Activated CD4-positive, alpha-beta T cell treated with anti-CD3 and anti-CD28 coated beads, Interleukin-2, amount 10 ng/mL, durations not matched to agents 24 days and 14 days (primary cell): ENCODE measurements at regions not wholly inside any gene's neighbourhood (a gene's known extent, or its start where the extent isn't known, plus 50 kb on each side); places are given as distances from the start of the nearest gene placed in this dataset.

Source experiments
- DNase-seq: peaks from one replicate; pipeline ENCODE4 v3.0.0; 2022
- H3K27ac Mint-ChIP-seq: one replicate; pipeline ENCODE4 v1.8.0; 2022; ENCODE audit warnings: mild to moderate bottlenecking, mixed read lengths
- H3K27me3 Mint-ChIP-seq: one replicate; pipeline ENCODE4 v1.8.0; 2022; ENCODE audit warnings: mixed read lengths
- H3K36me3 Mint-ChIP-seq: one replicate; pipeline ENCODE4 v1.8.0; 2022; ENCODE audit warnings: low read depth, mild to moderate bottlenecking, mixed read lengths
- H3K4me1 Mint-ChIP-seq: one replicate; pipeline ENCODE4 v1.8.0; 2021; ENCODE audit warnings: mixed read lengths
- H3K4me3 Mint-ChIP-seq: one replicate; pipeline ENCODE4 v1.8.0; 2022; ENCODE audit warnings: mild to moderate bottlenecking, moderate library complexity, mixed read lengths
- H3K9me3 Mint-ChIP-seq: one replicate; pipeline ENCODE4 v1.8.0; 2021; ENCODE audit warnings: mixed read lengths
- intact Hi-C: fragments of 100-400 bp; cut with micrococcal nuclease; formaldehyde crosslinking; loops from one replicate; pipeline ENCODE4 v1.15.1; 2023

DNA sequence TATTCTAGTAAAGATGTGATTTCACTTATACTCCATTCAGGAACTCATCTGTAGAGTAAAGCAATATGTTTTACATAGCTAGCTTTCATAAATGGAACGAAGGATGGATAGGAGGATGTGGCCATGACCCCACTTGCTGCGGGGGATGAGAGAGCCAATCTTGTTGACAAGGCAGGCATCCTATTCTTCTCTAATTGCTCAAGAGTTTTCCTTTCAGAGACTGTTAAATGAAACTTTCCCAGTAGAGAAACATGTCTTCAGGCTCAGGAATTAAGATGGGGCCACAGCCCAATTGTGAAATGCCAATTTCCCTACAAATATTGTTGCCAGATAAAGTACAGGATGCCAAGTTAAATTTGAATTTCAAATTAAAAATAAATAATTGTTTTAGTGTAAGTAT, 196.2 kb upstream of the TUT7 start:
- Mint-ChIP-seq H3K9me3 (no peaks in the 10 kb centered on the region), H3K27me3 (peaks cover 5% of the 10 kb centered on the region), H3K4me1 (no peaks in the 10 kb centered on the region), H3K4me3 (no peak overlapping the region), H3K36me3 (no peaks in the 10 kb centered on the region), H3K27ac (no peak overlapping the region)
- intact Hi-C loops, result no loop called here
- DNase-seq, result no peak

DNA sequence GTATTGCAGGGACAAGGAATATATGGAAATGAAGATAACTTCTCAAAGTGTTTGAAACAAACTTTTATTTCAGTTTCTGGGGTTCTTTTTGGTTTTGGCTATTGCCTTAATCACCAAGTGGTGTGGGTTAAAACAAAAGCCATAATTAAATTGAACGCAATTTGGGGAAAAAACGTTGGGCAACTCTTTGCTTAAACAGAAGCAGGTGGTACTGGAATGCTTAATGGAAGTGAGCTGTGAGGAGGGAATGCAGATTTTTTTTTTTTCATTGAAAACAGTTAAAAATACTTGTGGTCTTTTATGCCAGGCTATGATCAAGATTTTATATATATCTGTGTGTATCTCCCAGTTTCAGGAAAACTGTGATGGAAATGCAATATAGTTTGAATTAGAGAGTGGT, 195.7 kb upstream of the TUT7 start:
- no peak overlapping the region for H3K4me3 Mint-ChIP-seq

DNA sequence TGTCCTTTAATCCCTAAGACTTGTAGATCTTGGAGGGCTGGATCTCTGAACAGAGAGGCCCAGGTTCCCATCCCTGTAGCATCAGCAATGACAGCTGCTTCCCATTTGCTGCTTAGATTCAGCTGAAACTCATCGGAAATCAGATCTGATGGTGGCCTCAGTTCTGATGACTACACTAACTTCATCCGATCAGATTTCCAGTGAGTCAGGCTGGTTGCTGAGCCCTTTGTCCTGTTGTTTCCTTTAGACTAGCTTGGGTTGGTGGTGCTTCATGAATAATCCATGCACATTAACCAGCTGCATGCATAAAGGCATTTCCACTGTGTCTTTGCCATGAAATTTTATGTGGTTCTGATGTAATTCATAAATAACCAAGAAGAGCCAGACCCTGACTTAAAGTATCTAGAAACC, 195.2 kb upstream of the TUT7 start:
- Mint-ChIP-seq H3K4me3 (no peak overlapping the region), H3K27me3 (peaks cover 5% of the 10 kb centered on the region)

More for the DNA sequence above, 195.7 kb upstream of the TUT7 start:
- intact Hi-C loops, result no loop called here
- Mint-ChIP-seq H3K27me3 (peaks cover 5% of the 10 kb centered on the region), H3K4me1 (no peaks in the 10 kb centered on the region), H3K9me3 (no peaks in the 10 kb centered on the region), H3K36me3 (no peaks in the 10 kb centered on the region), H3K27ac (no peak overlapping the region)
- no peak for DNase-seq

DNA sequence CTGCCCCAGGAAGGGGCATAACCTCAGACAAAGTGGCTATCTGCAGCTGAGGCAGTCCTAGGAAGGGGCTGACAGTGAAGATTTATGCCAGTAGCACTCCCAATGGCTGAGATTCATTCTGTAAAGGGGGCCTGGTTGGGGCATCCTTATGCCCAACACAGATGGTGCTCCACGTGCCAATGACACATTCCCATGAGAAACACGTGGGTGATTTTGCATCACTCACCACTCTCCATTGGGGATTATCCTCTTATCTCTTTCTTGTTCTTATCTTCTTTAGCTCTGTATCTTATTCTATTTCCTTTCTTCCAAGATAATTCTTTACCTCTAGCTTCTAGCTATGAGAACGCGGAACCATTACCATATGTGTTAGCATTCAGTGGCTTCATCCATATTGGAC, 194.0 kb upstream of the TUT7 start:
- Mint-ChIP-seq H3K4me3 (no peak overlapping the region), H3K27me3 (peaks cover 3% of the 10 kb centered on the region), H3K36me3 (no peaks in the 10 kb centered on the region), H3K4me1 (no peaks in the 10 kb centered on the region), H3K9me3 (no peaks in the 10 kb centered on the region), H3K27ac (no peak overlapping the region)
- no peak for DNase-seq
- intact Hi-C loops, result no loop called here

More for the DNA sequence above, 195.2 kb upstream of the TUT7 start:
- no peaks in the 10 kb centered on the region for H3K36me3 Mint-ChIP-seq
- no peaks in the 10 kb centered on the region for H3K4me1 Mint-ChIP-seq
- no peaks in the 10 kb centered on the region for H3K9me3 Mint-ChIP-seq
- no peak for DNase-seq
- intact Hi-C loops, result no loop called here
- H3K27ac Mint-ChIP-seq, result no peak overlapping the region

DNA sequence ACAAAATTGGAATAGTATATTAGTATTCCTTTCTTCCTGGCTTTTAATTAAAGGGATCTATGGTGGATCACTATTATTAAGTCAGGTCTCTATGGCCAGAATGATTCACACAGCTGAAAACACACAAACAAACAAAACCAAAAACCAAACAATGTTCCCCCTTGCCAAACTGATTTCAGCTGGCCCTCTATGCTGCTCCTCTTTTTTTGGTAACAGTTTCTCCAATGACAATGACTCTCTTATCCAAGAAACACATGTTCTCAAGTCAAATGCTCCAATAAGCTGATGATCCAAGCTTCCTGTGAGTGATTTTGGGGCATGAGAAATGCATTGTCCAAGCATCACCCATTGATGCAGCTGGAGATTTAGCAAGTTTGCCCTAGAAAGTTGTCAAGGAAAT, 193.4 kb upstream of the TUT7 start:
- H3K27me3 Mint-ChIP-seq, result peaks cover 1% of the 10 kb centered on the region

GRCh38 chr9:86546712-86547111, 192.5 kb upstream of the TUT7 start:
- no peak overlapping the region for H3K27ac Mint-ChIP-seq
- H3K4me1 Mint-ChIP-seq, result no peaks in the 10 kb centered on the region
- peaks cover 1% of the 10 kb centered on the region for H3K27me3 Mint-ChIP-seq
- H3K9me3 Mint-ChIP-seq, result no peaks in the 10 kb centered on the region
- DNase-seq, result no peak
- intact Hi-C loops, result no loop called here
- H3K36me3 Mint-ChIP-seq, result no peaks in the 10 kb centered on the region
- H3K4me3 Mint-ChIP-seq, result no peak overlapping the region

More for the DNA sequence above, 193.4 kb upstream of the TUT7 start:
- H3K4me3 Mint-ChIP-seq, result no peak overlapping the region
- no peak overlapping the region for H3K27ac Mint-ChIP-seq
- H3K36me3 Mint-ChIP-seq, result no peaks in the 10 kb centered on the region
- intact Hi-C loops, result no loop called here
- no peaks in the 10 kb centered on the region for H3K4me1 Mint-ChIP-seq
- no peak for DNase-seq
- H3K9me3 Mint-ChIP-seq, result no peaks in the 10 kb centered on the region

GRCh38 chr9:86545090-86545489, 190.9 kb upstream of the TUT7 start:
- H3K4me1 Mint-ChIP-seq, result no peaks in the 10 kb centered on the region
- no peak for DNase-seq
- no peak overlapping the region for H3K27ac Mint-ChIP-seq
- H3K36me3 Mint-ChIP-seq, result no peaks in the 10 kb centered on the region
- peaks cover 1% of the 10 kb centered on the region for H3K27me3 Mint-ChIP-seq
- no peaks in the 10 kb centered on the region for H3K9me3 Mint-ChIP-seq
- no peak overlapping the region for H3K4me3 Mint-ChIP-seq
- intact Hi-C loops, result no loop called here

- intact Hi-C loops, result no loop called here
- no peaks in the 10 kb centered on the region for H3K4me1 Mint-ChIP-seq
- no peak overlapping the region for H3K4me3 Mint-ChIP-seq
- H3K27ac Mint-ChIP-seq, result no peak overlapping the region
- no peak for DNase-seq
- H3K27me3 Mint-ChIP-seq, result no peaks in the 10 kb centered on the region
- no peaks in the 10 kb centered on the region for H3K36me3 Mint-ChIP-seq
- H3K9me3 Mint-ChIP-seq, result no peaks in the 10 kb centered on the region
These were observed 186.9 kb upstream of the TUT7 start for GRCh38 chr9:86541014-86541570.

DNA sequence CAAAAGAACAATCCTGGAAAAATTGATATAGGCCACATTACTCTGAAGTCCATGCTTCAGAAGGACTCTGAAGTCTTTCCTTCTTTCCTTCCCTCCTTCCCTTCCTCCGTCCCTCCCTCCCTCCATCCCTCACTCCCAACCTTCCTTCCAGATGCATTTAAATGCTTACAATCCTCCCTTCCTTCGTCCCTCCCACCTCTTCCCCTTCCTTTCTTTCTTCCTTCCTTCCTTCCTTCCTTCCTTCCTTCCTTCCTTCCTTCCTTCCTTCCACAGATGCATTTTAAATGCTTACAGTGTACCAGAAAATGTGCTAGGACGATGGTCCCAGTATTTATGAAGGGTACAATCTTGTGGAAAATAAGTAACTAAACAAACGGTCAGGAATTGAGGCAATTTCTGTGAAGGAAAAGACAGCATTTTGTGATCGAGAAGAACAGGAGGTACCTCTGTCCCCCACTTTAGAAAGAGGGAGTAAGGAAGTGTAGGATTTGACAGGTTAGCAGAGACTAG, 181.3 kb upstream of the TUT7 start:
- Mint-ChIP-seq H3K9me3 (no peaks in the 10 kb centered on the region), H3K4me3 (no peak overlapping the region), H3K4me1 (no peaks in the 10 kb centered on the region), H3K27ac (no peak overlapping the region), H3K27me3 (no peaks in the 10 kb centered on the region), H3K36me3 (no peaks in the 10 kb centered on the region)
- intact Hi-C loops, result no loop called here
- DNase-seq, result no peak

- no peak for DNase-seq
- H3K4me3 Mint-ChIP-seq, result no peak overlapping the region
These were observed 180.5 kb upstream of the TUT7 start for GRCh38 chr9:86534572-86535258.

GRCh38 chr9:86531971-86532640, 177.9 kb upstream of the TUT7 start:
- no peaks in the 10 kb centered on the region for H3K9me3 Mint-ChIP-seq
- H3K27ac Mint-ChIP-seq, result no peak overlapping the region
- H3K4me1 Mint-ChIP-seq, result no peaks in the 10 kb centered on the region
- DNase-seq, result no peak
- intact Hi-C loops, result no loop called here
- no peaks in the 10 kb centered on the region for H3K27me3 Mint-ChIP-seq
- no peaks in the 10 kb centered on the region for H3K36me3 Mint-ChIP-seq
- H3K4me3 Mint-ChIP-seq, result no peak overlapping the region

More at GRCh38 chr9:86534572-86535258, 180.5 kb upstream of the TUT7 start:
- intact Hi-C loops, result no loop called here
- no peaks in the 10 kb centered on the region for H3K4me1 Mint-ChIP-seq
- no peaks in the 10 kb centered on the region for H3K36me3 Mint-ChIP-seq
- H3K27ac Mint-ChIP-seq, result no peak overlapping the region
- H3K27me3 Mint-ChIP-seq, result no peaks in the 10 kb centered on the region
- H3K9me3 Mint-ChIP-seq, result no peaks in the 10 kb centered on the region

DNA sequence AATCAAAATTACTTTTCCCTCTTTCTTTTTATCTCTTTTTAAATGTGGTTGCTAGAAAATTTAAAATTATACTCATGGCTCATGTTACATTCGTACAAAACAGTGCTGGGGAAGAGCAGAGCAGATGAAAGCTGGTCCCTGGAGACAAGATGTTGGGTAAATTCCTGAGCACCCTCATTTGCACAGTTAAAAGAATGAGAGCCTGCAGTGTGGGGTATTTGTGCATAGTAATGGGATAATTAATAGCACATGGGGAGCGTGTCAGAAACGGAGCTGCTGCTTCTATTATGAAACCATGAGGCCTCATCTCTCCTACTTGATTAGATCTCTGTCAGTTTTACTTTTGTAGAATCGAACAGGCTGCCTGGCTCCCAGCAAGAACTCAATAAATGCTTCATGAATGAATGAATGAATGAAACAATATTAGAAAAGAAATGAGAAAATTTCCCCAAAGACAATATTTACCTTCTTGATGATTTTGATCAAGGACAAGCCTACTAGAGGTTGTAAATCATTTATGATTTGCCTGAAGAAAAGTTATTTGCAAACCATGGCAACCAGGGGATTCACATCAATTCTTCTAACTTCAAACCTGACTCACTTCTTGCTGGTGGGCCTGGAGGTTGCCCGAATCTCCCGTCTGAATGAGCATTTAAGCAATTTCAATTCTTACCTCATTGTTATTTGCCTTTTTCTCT, 177.2 kb upstream of the TUT7 start:
- Mint-ChIP-seq H3K27me3 (no peaks in the 10 kb centered on the region), H3K36me3 (no peaks in the 10 kb centered on the region), H3K4me1 (no peaks in the 10 kb centered on the region), H3K27ac (no peak overlapping the region), H3K4me3 (no peak overlapping the region), H3K9me3 (no peaks in the 10 kb centered on the region)
- intact Hi-C loops, result no loop called here
- DNase-seq, result no peak

GRCh38 chr9:86529496-86530275, 175.5 kb upstream of the TUT7 start:
- H3K27ac Mint-ChIP-seq, result no peak overlapping the region
- intact Hi-C loops, result no loop called here
- H3K4me1 Mint-ChIP-seq, result no peaks in the 10 kb centered on the region
- no peaks in the 10 kb centered on the region for H3K36me3 Mint-ChIP-seq
- DNase-seq, result no peak
- H3K4me3 Mint-ChIP-seq, result no peak overlapping the region
- no peaks in the 10 kb centered on the region for H3K27me3 Mint-ChIP-seq
- H3K9me3 Mint-ChIP-seq, result no peaks in the 10 kb centered on the region
